MM.1S (cell line): ENCODE measurements at regions not wholly inside any gene's neighbourhood (a gene's known extent, or its start where the extent isn't known, plus 50 kb on each side); places are given as distances from the start of the nearest gene placed in this dataset.

Experiments
- EZH2 ChIP-seq: fragments of 300-600 bp; sonication (generic); optimal IDR thresholded peaks from 2 replicates; pipeline ENCODE3; 2017; ENCODE audit warnings: low read depth, mild to moderate bottlenecking, antibody characterized with exemption, low read length, mixed read lengths
- TF ChIP-seq, protein P1 (sequence below): fragments of 300-600 bp; sonication (generic); IDR thresholded peaks from 2 replicates; pipeline ENCODE4 v1.5.1; 2016; ENCODE audit warnings: antibody characterized with exemption, low read length, mixed read lengths

GRCh38 chr17:79465681-79466025, 145.2 kb downstream of the RBFOX3 start:
- TF ChIP-seq, protein P1, sequence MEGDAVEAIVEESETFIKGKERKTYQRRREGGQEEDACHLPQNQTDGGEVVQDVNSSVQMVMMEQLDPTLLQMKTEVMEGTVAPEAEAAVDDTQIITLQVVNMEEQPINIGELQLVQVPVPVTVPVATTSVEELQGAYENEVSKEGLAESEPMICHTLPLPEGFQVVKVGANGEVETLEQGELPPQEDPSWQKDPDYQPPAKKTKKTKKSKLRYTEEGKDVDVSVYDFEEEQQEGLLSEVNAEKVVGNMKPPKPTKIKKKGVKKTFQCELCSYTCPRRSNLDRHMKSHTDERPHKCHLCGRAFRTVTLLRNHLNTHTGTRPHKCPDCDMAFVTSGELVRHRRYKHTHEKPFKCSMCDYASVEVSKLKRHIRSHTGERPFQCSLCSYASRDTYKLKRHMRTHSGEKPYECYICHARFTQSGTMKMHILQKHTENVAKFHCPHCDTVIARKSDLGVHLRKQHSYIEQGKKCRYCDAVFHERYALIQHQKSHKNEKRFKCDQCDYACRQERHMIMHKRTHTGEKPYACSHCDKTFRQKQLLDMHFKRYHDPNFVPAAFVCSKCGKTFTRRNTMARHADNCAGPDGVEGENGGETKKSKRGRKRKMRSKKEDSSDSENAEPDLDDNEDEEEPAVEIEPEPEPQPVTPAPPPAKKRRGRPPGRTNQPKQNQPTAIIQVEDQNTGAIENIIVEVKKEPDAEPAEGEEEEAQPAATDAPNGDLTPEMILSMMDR: no peak
- no peak for TF ChIP-seq EZH2
